SK-N-SH (cell line): ENCODE measurements at regions not wholly inside any gene's neighbourhood (a gene's known extent, or its start where the extent isn't known, plus 50 kb on each side); places are given as distances from the start of the nearest gene placed in this dataset.

ENCODE experiments used
- CTCF ChIA-PET: fragments of 300-600, 350-600 bp; formaldehyde crosslinking; extraction: SDS; loops from one replicate; lab custom pipeline; 2021; lab: Yijun Ruan, JAX
- POLR2A ChIA-PET: fragments of 350-600 bp; sonication (Branson Sonifier 250); formaldehyde crosslinking; extraction: SDS; loops from one replicate; lab custom pipeline; 2020; ENCODE audit warnings: antibody characterized with exemption, inconsistent platforms; lab: Yijun Ruan, JAX
- DNase-seq: peaks from one replicate; pipeline ENCODE4 v3.0.0; 2012
- H2AFZ ChIP-seq: fragments of 200-600 bp; sonication (generic); 2 replicates; pipeline ENCODE4 v1.8.1; 2016; ENCODE audit warnings: antibody characterized with exemption, mild to moderate bottlenecking, low read depth
- H3F3A ChIP-seq: fragments of 200-600 bp; sonication (generic); replicated peaks from 2 replicates; pipeline ENCODE3; 2016; ENCODE audit warnings: antibody characterized with exemption, mild to moderate bottlenecking; ENCODE audit not compliant: insufficient read depth
- H3K27ac ChIP-seq, 2 experiments: fragments of 200-500 bp in 1 of 2; fragments of 200-600 bp in 1 of 2; sonication (Bioruptor generic) in 1 of 2; sonication (generic), shearing (Covaris generic) in 1 of 2; 2 replicates each; pipeline versions ENCODE4 v1.5.1 to v1.6.1; 2014 to 2016; ENCODE audit warnings: low read depth in 2 of 2, inconsistent platforms in 1 of 2, low read length in 1 of 2, mild to moderate bottlenecking in 1 of 2, mixed read lengths in 1 of 2
- H3K27me3 ChIP-seq: fragments of 200-600 bp; sonication (generic), shearing (Covaris generic); 2 replicates; pipeline ENCODE4 v1.6.1; 2016; ENCODE audit warnings: mixed run types; ENCODE audit not compliant: insufficient read depth
- H3K36me3 ChIP-seq, 2 experiments: fragments of 200-500 bp in 1 of 2; fragments of 200-600 bp in 1 of 2; sonication (Bioruptor generic) in 1 of 2; sonication (generic) in 1 of 2; replicated peaks in 1 of 2; 2 replicates each; pipeline versions ENCODE3 to v1.5.1; 2014 to 2016; ENCODE audit warnings: low read length in 1 of 2, mild to moderate bottlenecking in 1 of 2; ENCODE audit not compliant: insufficient read depth in 2 of 2, control insufficient read depth in 1 of 2
- H3K4me1 ChIP-seq, 2 experiments: fragments of 200-500 bp in 1 of 2; fragments of 200-600 bp in 1 of 2; sonication (Bioruptor generic) in 1 of 2; sonication (generic), shearing (Covaris generic) in 1 of 2; 2 replicates each; pipeline versions ENCODE4 v1.5.1 to v1.6.1; 2014 to 2016; ENCODE audit warnings: low read depth in 1 of 2, low read length in 1 of 2, mixed run types in 1 of 2; ENCODE audit not compliant: insufficient read depth in 2 of 2, control insufficient read depth in 1 of 2
- H3K4me2 ChIP-seq: fragments of 200-600 bp; sonication (generic), shearing (Covaris generic); 2 replicates; pipeline ENCODE4 v1.6.1; 2017; ENCODE audit warnings: mixed run types
- H3K4me3 ChIP-seq, 2 experiments: fragments of 200-500 bp in 1 of 2; fragments of 200-600 bp in 1 of 2; sonication (Bioruptor generic) in 1 of 2; sonication (generic), shearing (Covaris generic) in 1 of 2; 2 replicates each; pipeline versions ENCODE4 v1.5.1 to v1.8.1; 2014 to 2016; ENCODE audit warnings: low read depth in 2 of 2, inconsistent platforms in 1 of 2, low read length in 1 of 2, mild to moderate bottlenecking in 1 of 2, mixed read lengths in 1 of 2, moderate library complexity in 1 of 2
- H3K79me2 ChIP-seq: fragments of 200-600 bp; sonication (generic); 2 replicates; pipeline ENCODE4 v1.8.1; 2017; ENCODE audit warnings: mild to moderate bottlenecking; ENCODE audit not compliant: insufficient read depth
- H3K9ac ChIP-seq: fragments of 200-600 bp; sonication (generic); 2 replicates; pipeline ENCODE4 v1.6.1; 2017; ENCODE audit warnings: mixed run types
- H3K9me2 ChIP-seq: fragments of 200-600 bp; sonication (generic); 2 replicates; pipeline ENCODE4 v1.6.1; 2017; ENCODE audit warnings: mixed run types
- H3K9me3 ChIP-seq: fragments of 200-600 bp; sonication (generic); 2 replicates; pipeline ENCODE4 v1.6.1; 2017; ENCODE audit warnings: mixed run types, mild to moderate bottlenecking, moderate library complexity
- H4K20me1 ChIP-seq: fragments of 200-600 bp; sonication (generic); 2 replicates; pipeline ENCODE4 v1.6.1; 2017; ENCODE audit warnings: mild to moderate bottlenecking, mixed run types; ENCODE audit not compliant: insufficient read depth
- ELF1 ChIP-seq: IDR thresholded peaks from 2 replicates; pipeline ENCODE4 v1.4.0; 2012
- FOSL2 ChIP-seq: IDR thresholded peaks from 2 replicates; pipeline ENCODE4 v1.4.0; 2012; ENCODE audit warnings: low read depth, mild to moderate bottlenecking, moderate library complexity, borderline replicate concordance
- FOXJ3 ChIP-seq: sonication (generic); formaldehyde crosslinking; IDR thresholded peaks from 2 replicates; pipeline ENCODE4 v1.5.1; 2020; ENCODE audit warnings: mild to moderate bottlenecking, missing genetic modification reagents
- FOXM1 ChIP-seq: IDR thresholded peaks from 2 replicates; pipeline ENCODE4 v1.4.0; 2012; ENCODE audit warnings: low read depth, mild to moderate bottlenecking
- GABPA ChIP-seq: IDR thresholded peaks from 2 replicates; pipeline ENCODE4 v1.4.0; 2012; ENCODE audit warnings: low read depth, mild to moderate bottlenecking
- JUND ChIP-seq: IDR thresholded peaks from 2 replicates; pipeline ENCODE4 v1.4.0; 2012
- NFIC ChIP-seq: IDR thresholded peaks from 2 replicates; pipeline ENCODE4 v1.4.0; 2012; ENCODE audit warnings: borderline replicate concordance
- NRF1 ChIP-seq: IDR thresholded peaks from 2 replicates; pipeline ENCODE4 v1.6.1; 2012; ENCODE audit warnings: low read depth, mild to moderate bottlenecking, low read length
- RAD21 ChIP-seq: IDR thresholded peaks from 2 replicates; pipeline ENCODE4 v1.6.1; 2012; ENCODE audit warnings: mild to moderate bottlenecking, low read length
- RCOR1 ChIP-seq: fragments of 150-350 bp; IDR thresholded peaks from 2 replicates; pipeline ENCODE4 v1.6.1; 2017; ENCODE audit warnings: antibody characterized with exemption, low read length
- RXRA ChIP-seq: IDR thresholded peaks from 2 replicates; pipeline ENCODE4 v1.4.0; 2012; ENCODE audit warnings: low read depth, mild to moderate bottlenecking, borderline replicate concordance
- TEAD4 ChIP-seq: IDR thresholded peaks from 2 replicates; pipeline ENCODE4 v1.4.0; 2012; ENCODE audit warnings: mild to moderate bottlenecking, borderline replicate concordance; ENCODE audit not compliant: insufficient read depth
- WGBS: methylation state at CpG from one replicate; pipeline ENCODE4 v1.1.6; 2017; ENCODE audit warnings: low lambda C conversion rate; 5-methylcytosine and 5-hydroxymethylcytosine counted together
- TF ChIP-seq, protein P1 (sequence below): fragments of 150-350 bp; IDR thresholded peaks from 2 replicates; pipeline ENCODE4 v1.6.1; 2016; ENCODE audit warnings: mild to moderate bottlenecking, low read depth, low read length

DNA sequence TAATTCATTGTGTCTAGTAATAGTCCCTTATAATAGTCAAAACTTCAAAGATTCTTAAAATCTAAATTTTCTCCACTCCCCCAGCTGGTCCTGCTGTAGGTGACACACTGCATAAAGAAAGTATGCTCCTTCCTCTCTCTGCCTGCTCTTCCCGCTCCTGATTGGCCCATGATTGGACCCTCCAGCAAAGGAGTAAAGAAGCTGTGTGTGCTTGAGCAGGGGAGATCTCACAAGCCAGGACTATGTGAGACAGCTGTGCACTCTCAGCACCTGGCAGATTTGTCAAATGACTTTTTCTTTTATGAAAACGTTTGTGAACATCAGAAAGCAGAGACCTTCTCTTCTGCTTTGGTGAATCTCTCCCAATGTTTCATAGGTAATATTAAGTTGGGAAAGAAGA lies 274.8 kb upstream of the LYPLAL1 start:
- Histone ChIP-seq H3K9me3 (no peaks in the 10 kb centered on the region), H4K20me1 (no peaks in the 10 kb centered on the region), H3K4me3 (no peak overlapping the region), H3K27ac (no peak overlapping the region), H3F3A (no peaks in the 10 kb centered on the region), H3K9ac (no peak overlapping the region), H2AFZ (no peak overlapping the region), H3K36me3 (no peaks in the 10 kb centered on the region), H3K79me2 (no peaks in the 10 kb centered on the region), H3K4me2 (no peak overlapping the region), H3K4me1 (no peaks in the 10 kb centered on the region; a peak in 1 of 4 replicates), H3K9me2 (no peaks in the 10 kb centered on the region), H3K27me3 (no peaks in the 10 kb centered on the region)
- POLR2A ChIA-PET = no interaction called here
- CTCF ChIA-PET = no interaction called here
- WGBS = 28% methylated on average over 2 of the region's 2 CpGs
- no peak for TF ChIP-seq ELF1
- no peak for DNase-seq

DNA sequence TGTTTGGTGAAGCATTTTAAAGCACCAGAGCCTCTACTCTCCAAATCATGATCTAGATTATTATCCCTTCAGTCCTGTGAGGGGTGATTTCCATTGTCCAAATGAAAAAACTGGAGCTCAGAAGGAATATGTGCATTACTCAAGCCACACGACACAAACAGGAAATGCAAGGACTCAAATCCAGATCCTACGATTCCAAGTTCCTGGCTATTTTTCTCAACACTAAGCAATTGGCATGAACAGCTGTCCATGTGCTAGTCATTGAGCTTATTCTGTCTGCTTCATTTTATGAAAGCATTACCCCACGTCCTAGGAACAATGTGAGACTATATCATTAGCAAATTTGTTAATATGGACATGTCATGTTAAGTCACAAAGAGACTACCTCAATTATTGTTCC lies 273.1 kb upstream of the LYPLAL1 start:
- CTCF ChIA-PET = no interaction called here

DNA sequence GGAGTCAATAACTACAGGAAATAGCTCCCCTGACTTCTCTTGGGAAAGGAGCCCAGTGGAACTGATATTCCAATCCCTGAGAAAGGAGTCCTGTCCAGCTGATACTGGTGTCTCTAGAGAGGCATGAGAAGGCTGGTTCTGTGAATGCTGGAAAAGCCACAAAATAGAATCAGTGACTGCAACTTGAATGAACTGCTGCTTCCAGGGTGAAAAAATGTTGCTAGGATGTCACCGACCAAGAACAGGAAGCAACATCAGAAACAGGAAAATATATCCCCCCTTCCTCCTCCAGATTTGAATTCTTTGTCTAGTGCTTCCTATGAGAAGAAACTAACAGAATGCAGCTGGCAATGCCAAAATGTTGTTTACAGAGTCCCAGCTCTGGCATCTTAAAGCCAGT lies 269.3 kb upstream of the LYPLAL1 start:
- Histone ChIP-seq H3K9ac (no peak overlapping the region), H3K79me2 (no peaks in the 10 kb centered on the region), H2AFZ (no peak overlapping the region), H3K4me1 (no peaks in the 10 kb centered on the region), H4K20me1 (no peaks in the 10 kb centered on the region), H3K27ac (no peak overlapping the region), H3F3A (no peaks in the 10 kb centered on the region), H3K4me2 (no peak overlapping the region), H3K36me3 (no peaks in the 10 kb centered on the region), H3K4me3 (no peak overlapping the region), H3K9me2 (no peaks in the 10 kb centered on the region), H3K27me3 (no peaks in the 10 kb centered on the region), H3K9me3 (no peaks in the 10 kb centered on the region)
- CTCF ChIA-PET = interaction anchor here (1.3 kb wide), 1 partner anchor 23 kb away, joined by 3 read pairs; no protein-coding TSS in a partner anchor
- DNase-seq = no peak
- POLR2A ChIA-PET = no interaction called here
- TF ChIP-seq GABPA (no peak), NFIC (no peak)
- WGBS = 88% methylated on average over 1 of the region's 1 CpG

More for the DNA sequence above, 273.1 kb upstream of the LYPLAL1 start:
- Histone ChIP-seq H3K9me2 (no peaks in the 10 kb centered on the region), H4K20me1 (no peaks in the 10 kb centered on the region), H3K27me3 (no peaks in the 10 kb centered on the region), H3F3A (no peaks in the 10 kb centered on the region), H3K36me3 (no peaks in the 10 kb centered on the region), H3K4me1 (no peaks in the 10 kb centered on the region), H3K27ac (no peak overlapping the region), H2AFZ (no peak overlapping the region), H3K4me3 (no peak overlapping the region), H3K4me2 (no peak overlapping the region), H3K79me2 (no peaks in the 10 kb centered on the region), H3K9ac (no peak overlapping the region), H3K9me3 (no peaks in the 10 kb centered on the region)
- POLR2A ChIA-PET = no interaction called here
- 79% methylated on average over 3 of the region's 3 CpGs for WGBS
- DNase-seq = no peak
- TF ChIP-seq, protein P1, sequence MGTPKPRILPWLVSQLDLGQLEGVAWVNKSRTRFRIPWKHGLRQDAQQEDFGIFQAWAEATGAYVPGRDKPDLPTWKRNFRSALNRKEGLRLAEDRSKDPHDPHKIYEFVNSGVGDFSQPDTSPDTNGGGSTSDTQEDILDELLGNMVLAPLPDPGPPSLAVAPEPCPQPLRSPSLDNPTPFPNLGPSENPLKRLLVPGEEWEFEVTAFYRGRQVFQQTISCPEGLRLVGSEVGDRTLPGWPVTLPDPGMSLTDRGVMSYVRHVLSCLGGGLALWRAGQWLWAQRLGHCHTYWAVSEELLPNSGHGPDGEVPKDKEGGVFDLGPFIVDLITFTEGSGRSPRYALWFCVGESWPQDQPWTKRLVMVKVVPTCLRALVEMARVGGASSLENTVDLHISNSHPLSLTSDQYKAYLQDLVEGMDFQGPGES = no peak
- TF ChIP-seq RXRA = no peak
- TF ChIP-seq NFIC = no peak
- no peak for TF ChIP-seq JUND

DNA sequence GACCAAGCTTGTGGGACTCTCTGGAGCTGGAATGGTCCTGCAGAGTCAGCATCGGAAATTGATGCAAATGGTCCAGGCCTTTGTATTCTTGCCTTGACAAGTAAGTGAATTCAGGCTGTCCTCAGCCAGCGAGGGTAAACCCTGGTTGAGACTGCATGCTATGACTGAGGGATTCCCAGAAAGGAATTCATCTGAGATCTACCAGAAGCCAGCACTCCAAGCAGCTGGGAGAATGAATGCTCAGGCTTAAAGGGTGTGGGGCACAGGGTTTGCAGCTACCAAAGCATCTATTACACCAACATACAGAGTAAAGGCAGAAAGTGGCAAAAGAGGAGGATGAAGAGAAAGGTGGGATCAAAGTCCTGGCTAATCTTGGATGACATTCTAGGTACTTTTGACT lies 257.0 kb upstream of the LYPLAL1 start:
- 82% methylated on average over 2 of the region's 2 CpGs for WGBS
- TF ChIP-seq RCOR1 (no peak), FOXM1 (no peak), FOSL2 (no peak), NRF1 (no peak), FOXJ3 (CRISPR knock-in tag) (no peak), RAD21 (no peak), TEAD4 (no peak)
- TF ChIP-seq, protein P1 = no peak
- no peaks in the 10 kb centered on the region for H3K27me3 ChIP-seq
- DNase-seq = no peak
- no peaks in the 10 kb centered on the region; a peak in 1 of 4 replicates for H3K4me1 ChIP-seq
- H2AFZ ChIP-seq = no peak overlapping the region
- ChIA-PET CTCF (interaction anchor here (1.0 to 1.3 kb wide), 2 partner anchors 9 to 39 kb away, joined by 3 read pairs; no protein-coding TSS in a partner anchor), POLR2A (no interaction called here)
- no peak overlapping the region for H3K4me2 ChIP-seq
- H3K9me3 ChIP-seq = no peaks in the 10 kb centered on the region
- H3K36me3 ChIP-seq = no peaks in the 10 kb centered on the region
- H4K20me1 ChIP-seq = no peaks in the 10 kb centered on the region
- H3F3A ChIP-seq = no peaks in the 10 kb centered on the region
- no peak overlapping the region for H3K9ac ChIP-seq
- no peak overlapping the region for H3K27ac ChIP-seq
- H3K79me2 ChIP-seq = no peaks in the 10 kb centered on the region
- no peak overlapping the region for H3K4me3 ChIP-seq
- H3K9me2 ChIP-seq = no peaks in the 10 kb centered on the region
